Stimulated activated CD4-positive, alpha-beta T cell treated with anti-CD3 and anti-CD28 coated beads, Interleukin-4, amount 100 ng/mL, for 1 hour (primary cell): ENCODE measurements at regions not wholly inside any gene's neighbourhood (a gene's known extent, or its start where the extent isn't known, plus 50 kb on each side); places are given as distances from the start of the nearest gene placed in this dataset.

Source experiments
- DNase-seq: peaks from one replicate; pipeline ENCODE4 v3.0.0-alpha.2; 2020

DNA sequence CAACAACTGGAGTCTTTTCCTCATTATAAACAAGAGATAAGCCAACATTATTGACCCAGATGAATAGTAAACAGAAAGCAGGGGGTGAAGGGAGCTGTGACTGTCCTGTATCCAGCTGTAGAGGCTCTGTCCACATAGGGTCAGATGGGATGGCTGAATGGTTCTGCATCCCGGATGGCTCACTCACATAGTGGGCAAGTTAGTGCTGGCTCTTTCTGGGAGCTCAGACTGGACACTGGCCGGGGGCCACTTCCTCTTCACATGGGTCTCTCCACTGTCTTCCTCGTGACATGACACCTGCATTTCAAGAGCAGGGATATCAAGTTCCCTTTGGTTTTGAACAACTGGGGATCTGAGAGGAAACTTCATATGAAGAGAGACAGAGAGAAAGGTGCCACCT, 969.6 kb upstream of the TMEM132C start:
- DNase-seq, result no peak

DNA sequence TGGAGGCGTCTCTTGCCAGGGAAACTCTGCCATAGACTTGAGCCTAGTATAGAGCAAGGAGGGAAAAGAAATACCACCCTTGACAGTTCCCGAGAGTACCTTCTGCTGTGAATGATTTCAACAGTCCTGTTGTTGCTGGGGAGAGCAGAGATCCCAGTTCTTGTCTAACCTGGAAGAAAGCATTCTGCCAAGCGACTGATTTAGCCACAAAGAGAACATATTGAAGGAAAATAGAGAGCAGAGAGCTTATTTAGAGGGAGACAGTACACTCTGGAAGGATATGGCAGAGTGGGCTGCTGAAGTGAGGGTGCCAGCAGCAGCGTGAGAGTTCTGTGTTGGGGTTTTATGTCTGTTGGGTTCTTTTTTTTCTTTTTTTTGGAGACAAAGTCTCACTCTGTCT, 966.9 kb upstream of the TMEM132C start:
- DNase-seq, result no peak

DNA sequence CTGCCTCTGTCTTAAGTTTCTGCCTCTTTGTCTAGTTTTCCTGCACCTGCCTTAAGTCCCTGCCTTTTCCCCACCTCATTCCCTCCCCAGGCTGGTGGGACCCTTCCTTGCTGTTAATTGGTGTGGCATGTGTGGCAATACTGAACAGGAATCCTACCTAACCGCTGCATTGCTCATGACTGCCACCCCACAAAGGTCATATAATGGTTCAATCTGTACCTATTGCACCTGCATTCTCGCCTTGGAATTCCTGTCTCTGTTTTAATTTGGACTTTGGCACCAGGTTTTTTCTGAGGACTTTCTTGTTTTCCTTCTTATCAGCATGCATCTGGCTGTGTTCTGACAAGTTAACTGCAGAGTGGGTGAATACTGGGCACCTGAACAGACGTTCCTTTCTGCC, 966.2 kb upstream of the TMEM132C start:
- no peak for DNase-seq

DNA sequence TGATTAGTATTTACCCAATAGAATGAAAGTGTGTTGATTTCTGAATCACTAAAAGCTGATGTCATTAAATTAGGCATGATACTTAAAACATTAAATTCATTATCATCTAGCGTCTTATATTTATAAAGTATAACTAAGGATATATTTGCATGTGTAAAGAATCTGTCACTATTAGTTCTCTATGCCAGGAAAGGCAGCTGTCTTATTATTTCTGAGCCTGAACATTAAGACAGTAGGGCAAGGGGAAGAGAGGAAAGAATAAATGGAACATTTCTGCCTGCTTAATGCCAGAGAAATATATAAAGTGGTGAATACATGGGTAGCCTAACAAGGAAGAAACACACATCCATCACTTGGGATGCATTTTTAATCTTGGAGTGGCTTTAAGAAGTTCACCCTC, 965.1 kb upstream of the TMEM132C start:
- no peak for DNase-seq

DNA sequence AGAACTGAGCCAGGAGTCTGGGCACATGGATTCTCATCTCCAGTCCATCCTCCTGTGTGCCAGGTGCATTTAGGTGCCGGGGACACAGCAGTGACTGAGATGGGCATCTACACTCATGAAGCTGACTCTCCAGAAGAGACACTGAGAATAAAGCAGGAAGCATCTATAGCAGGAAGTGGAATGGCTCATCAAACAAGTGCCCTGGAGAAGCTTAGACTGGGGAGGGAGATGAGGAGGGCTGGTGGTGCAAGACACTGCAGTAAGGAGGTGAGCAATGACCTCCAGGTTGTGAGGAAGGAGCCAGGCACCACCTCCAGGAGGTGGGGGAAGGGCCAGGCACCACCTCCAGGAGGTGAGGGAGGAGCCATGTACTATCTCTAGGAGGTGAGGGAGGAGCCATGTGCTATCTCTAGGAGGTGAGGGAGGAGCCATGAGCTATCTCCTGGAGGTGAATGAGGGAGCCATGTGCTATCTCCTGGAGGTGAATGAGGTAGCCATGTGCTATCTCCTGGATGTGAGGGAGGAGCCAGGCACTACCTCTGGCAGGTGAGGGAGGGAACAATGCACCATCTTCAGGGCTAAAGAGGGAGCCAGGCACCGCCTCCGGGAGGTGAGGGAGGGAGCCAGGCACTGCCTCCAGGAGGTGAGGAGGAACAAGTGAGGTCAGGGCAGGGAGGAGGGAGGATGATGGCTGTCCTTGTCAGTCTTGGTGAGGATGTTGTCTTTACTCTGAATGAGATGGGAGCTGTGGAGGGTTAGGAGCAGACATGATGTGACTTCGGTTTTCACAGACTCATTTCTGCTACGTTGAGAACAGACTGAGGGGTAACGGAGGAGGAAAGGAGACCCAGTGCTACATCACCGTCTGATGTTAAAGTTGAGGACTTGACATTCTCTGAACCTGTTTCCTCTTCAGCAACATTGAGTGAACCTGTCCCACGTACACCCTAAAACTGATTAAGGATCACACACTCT, 961.9 kb upstream of the TMEM132C start:
- no peak for DNase-seq

DNA sequence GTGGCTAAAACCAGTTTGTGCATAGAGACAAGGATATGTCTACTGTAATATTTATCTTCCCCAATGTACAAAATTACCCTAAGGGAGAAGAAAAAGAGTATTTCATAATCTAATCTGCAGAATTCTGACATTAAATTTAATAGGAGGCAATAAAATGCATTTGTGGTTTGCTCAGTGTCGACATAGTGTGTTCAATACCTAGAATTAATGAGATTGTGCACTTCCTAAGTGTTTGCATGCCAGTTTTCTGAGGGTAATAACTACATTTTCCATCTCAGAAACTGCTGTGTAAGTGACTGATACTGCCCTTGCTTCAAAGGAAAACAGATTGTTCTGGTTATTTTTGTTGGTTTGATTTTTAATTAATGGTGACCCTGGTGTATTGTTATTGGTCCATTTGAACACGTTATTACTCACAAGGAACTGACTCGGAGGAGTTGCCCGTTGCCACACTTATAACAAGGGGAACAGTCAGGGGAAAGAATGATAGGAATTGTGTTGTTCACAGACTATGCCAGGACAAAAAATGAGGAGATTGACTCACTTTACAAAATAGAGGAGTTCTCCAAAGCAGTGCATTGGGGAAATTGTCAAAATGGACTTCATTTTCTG, 960.3 kb upstream of the TMEM132C start:
- DNase-seq, result no peak

DNA sequence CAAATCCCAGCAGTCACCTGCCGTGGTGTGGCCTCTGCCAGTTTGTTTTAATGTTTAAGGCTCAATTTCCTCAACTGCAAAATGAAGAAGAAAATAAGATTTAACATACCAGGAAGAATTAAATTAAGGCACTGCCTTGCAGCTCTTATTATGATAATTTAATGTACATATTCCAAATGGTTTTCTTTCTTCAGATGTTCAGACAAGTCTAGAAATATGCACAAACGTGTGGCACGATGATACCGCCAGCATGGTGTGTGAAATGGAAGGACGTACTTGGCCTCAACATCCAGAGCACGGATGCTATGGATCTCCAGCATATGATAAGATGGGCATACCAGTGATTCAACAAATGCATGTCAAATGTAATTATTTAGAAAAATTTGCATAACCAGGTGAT, 959.4 kb upstream of the TMEM132C start:
- DNase-seq, result no peak

DNA sequence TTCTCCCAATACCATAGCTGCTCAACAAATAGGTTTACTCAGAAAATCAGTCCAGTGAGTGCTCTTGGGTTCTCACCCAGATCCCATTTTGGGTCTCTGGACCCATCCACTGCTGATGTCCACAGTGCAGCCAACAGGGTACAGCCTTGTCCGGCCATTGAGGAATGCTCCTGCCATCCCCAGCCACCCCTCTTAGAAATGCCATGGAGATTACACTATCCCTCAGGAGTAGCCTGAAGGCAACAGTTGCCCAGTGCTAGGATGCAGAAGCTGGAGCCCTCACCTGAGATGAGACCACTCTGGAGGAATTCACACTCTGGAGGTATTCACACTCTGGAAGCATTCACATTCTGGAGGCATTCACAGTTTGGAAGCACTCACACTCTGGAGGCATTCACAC, 958.8 kb upstream of the TMEM132C start:
- DNase-seq, result no peak

DNA sequence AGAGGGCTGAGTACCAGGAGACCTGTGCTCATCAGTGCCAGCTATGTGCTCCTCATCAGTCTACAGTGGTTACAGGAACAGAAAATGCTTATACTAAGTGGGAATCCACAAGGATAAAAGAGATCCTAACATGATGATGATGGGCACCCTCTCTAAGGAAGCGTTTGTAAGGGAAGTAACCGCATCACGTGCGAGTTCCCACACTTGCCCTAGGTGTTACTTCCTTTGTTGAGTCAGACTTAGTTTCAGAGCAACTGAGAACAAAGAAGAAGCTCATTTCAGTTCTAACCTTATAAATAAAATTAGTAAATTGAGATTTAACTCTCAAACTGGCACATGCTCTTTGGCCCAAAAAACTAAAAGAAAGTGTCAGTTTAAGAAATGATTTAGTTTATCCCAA, 956.4 kb upstream of the TMEM132C start:
- DNase-seq, result no peak

DNA sequence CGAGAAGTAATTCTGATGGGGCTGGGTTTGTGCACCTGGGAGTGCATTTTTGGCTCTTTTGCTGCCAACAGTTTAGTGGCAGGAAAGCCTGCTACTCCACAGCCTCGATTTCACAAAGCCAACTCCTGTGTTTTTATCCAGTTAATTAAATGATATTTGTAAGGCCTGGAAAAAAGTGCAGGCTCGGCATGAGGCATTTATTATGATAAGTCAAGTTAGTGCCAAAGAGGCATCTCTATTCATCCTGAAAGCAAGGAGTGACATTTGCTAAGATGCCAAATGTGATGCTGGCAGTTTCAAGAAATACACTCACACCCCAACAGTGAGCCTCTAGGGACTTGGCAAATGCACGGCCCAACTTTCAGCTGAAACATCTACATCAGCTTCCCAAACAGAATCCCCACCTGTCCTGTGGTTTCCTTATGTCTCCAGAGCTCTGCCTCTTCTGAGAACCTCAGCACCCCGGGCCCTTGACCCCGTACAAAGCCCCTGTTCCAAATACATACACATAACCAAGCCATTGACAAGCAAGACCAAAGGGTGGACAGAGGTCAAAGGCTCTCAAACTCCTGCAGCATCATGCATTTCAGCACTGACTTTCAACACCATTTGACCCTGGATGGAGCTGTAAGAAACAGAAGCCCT, 955.1 kb upstream of the TMEM132C start:
- no peak for DNase-seq

DNA sequence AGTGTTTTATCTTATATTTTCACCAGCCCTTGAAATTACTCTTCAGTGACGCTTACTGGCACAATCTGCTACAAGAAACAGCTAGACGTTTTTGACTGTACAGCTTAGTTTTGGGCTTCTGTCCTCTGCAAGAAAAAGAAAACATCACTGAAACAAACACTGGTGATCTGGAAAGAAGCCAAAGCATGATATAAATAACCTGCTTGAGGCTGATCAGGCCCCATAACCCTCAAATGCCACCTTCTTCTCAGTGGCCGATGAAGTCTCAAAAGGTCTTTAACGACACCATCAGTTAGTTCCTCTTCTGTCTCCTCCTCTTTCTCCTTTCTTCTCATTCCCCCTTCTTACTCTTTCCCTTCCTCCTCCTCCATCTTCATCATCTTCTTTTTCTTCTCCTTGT, 942.3 kb upstream of the TMEM132C start:
- DNase-seq, result no peak

DNA sequence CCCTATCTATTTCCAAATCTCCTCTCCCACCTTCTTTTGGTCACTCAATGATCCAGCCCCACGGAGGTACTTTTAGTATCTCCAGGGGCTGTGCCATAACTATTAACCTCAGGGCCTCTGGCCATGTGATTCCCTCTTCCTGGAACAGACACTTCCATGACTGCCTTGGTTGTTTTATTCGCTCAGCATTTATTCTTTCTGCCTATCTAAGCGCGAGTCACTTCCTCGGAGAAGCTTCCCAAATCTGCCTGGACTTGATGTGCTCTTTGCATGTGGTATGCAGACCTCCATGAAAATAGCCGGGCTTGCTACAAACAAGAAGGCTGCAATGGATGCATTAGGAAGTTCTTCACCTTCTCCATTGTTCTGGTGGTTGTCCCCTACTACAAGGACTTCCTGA, 939.0 kb upstream of the TMEM132C start:
- no peak for DNase-seq

DNA sequence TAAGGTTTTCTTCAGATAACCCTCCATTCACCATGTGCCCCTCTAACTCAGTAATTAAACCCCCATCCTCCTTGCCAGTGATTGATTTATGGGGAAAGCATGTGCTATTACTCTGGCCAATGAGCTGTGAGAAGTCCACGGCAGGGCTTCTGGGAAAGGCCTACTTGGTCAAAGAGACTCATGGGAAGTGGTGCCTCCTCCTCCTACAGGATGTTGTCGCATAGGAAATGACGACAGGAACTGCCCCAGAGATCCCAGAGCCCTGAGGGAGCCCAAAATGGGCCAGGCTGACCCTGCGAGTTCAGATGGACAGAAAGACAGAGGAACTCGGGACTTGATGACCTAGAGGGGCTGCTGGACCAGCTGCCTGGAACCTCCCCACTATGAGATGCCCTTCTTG, 938.1 kb upstream of the TMEM132C start:
- no peak for DNase-seq

DNA sequence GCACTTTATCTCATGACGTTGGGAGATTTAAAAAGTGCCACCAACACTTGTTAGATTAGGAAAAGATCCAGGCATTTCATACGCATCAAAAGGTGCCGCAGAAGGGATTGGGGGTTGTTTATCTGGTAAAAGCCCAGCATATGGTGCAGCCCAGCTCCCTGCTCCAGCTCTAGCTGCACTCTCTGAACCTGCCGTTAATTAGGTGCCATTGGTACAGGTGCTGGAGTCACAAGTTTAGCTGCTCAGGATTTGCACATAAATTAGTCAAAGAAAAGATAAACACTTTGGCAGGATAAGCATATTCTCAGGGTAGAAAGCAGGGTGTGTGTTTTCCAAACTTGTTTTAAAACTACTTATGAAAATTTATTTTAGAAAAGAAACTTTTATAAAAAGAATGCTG, 932.6 kb upstream of the TMEM132C start:
- DNase-seq, result no peak

DNA sequence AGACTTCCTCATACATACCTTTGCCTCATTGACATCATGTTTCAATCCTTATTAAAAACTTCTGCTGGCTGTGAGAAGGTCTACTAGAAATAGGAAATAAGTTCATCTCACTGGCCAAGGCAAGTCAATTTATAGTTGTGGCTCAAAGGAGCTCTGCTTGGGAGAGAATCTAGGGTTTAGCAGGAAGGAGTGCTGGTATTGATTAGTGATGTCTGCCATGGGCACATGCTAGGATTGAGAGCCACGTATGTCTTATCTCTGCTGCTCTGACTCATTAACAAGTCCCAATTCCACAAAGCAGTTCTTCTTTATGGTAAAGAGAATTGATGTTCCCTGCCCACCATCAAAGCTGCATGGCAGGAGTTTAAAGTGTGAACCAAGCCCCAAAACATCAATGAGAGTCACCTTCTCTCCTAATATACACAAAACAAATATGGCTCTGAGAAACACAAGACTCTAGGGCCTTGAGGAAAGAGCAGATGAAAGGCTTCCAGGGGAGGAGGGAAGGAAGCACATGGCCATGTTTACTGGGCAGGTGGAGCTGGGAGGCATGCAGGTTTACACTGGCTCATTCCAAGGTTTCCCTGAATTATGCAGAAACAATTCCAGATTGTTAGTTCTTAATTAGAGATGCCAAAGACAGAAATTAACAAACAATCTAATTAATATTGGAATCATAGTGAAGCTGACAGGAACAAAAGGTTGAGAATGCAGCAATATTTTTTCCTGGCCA, 931.9 kb upstream of the TMEM132C start:
- DNase-seq, result no peak

DNA sequence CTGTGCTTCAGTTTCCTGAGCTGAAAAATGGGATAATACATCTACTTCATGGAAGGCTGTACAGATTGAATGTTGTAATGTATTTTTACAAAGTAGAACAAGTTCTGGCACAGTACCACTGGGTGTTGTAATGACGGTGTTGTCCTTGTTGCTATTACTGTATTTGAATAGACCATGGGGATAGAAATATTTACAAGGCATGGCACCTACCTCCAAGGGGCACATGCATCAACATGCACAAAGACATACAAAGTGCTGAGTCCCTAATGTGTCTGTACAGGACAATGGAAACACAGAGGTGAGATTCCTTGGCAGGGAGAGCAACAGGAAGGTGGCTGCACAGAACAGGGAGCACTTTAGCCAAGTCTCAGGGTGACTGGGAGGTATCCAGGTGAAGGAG, 930.6 kb upstream of the TMEM132C start:
- no peak for DNase-seq

DNA sequence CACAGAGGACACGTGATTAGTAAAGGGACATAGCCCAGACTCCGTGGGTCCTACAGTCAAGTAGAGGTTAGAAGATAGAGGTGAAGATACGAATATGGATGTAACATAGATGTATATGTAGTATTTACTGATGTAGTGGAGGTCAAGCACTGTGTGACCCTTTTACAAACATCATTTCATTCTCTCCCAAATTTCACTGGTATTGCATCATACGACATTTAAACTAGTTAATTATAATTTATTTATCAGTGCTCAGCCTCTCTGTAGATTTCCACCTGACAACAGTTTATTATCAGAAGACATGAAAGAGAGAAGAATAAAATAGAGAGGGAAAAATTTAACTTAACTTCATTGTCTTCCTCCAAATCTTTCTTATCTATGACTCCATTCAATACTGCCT, 927.9 kb upstream of the TMEM132C start:
- DNase-seq, result no peak

DNA sequence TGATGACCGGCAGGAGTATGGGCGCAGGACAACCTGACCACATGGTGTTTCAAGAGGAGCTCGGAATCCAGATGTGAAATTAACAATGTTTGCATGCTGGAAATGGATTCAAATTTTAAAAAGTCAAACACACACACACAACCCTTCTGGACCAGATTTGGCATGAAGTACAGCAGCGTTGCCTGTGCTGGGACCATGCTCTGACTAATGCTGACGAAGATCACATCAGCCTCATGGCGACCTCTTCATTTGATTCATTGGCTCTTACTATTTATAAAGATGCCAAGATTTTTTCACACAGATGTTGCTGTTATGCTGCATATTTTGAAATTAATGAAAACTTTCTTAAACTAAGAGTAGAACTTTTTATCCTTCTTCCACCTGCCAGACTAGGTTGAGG, 926.6 kb upstream of the TMEM132C start:
- DNase-seq, result no peak

DNA sequence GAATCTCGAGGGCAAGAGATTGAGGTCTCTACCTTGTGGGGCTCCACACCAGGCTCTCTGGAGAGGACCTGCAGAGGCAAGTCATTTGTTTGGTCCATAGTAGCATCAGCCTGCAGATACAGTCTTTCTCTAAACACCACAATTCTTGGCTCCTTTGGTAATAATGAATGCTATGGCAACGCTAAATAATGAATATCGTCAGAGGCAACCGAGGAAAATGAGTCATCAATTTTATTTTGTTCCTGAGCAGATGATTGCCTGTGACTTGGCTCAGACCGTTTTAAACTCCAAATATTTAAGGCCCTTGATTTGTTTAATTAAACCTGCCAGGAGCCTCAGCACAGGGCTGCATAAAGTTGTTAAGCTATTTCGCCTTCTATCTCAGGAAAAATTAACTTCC, 924.1 kb upstream of the TMEM132C start:
- no peak for DNase-seq

DNA sequence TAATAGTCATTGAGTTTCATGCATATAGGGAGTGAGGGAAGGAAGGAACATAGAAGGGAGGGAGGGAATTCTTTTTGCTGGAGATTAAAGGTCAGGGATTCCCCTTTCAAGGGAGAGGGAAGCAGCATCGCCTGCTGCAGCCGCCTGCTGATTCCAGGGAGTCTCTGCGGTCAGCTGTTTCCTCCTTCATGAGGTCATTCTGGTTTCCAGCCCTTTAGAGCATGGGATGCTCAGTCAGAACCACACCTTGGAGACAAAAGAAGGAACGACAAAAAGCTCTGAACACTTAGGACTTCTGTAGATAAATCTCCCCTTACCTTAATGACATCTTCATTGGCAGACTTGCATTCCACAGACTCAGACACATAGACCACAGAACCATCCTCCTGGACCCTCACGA, 923.0 kb upstream of the TMEM132C start:
- DNase-seq, result no peak

DNA sequence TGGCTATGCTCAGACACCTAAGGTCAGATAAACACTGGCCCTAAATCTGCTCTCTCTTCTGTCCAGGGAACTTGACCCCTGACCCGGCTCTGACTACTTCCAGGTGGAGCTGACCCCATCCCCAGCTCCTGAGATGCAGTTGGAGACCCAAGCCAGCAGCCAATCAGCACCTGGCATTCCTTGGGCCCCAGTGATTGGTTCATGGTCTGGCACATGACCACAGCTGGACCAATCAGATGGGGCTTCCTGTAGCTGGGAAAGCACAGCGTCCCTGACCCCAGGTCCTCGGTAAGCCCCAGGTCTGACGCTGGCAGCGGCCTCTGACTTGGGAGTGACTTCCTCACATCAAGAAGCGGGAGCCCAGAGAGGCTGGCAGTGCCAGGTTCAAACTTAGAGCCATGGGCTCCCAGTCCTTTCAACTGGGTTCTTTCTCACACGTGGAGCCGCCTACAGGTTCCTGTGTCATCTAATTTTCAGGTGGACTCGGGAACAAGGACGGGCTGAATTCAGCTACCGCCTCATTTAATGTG, 915.4 kb upstream of the TMEM132C start:
- no peak for DNase-seq

DNA sequence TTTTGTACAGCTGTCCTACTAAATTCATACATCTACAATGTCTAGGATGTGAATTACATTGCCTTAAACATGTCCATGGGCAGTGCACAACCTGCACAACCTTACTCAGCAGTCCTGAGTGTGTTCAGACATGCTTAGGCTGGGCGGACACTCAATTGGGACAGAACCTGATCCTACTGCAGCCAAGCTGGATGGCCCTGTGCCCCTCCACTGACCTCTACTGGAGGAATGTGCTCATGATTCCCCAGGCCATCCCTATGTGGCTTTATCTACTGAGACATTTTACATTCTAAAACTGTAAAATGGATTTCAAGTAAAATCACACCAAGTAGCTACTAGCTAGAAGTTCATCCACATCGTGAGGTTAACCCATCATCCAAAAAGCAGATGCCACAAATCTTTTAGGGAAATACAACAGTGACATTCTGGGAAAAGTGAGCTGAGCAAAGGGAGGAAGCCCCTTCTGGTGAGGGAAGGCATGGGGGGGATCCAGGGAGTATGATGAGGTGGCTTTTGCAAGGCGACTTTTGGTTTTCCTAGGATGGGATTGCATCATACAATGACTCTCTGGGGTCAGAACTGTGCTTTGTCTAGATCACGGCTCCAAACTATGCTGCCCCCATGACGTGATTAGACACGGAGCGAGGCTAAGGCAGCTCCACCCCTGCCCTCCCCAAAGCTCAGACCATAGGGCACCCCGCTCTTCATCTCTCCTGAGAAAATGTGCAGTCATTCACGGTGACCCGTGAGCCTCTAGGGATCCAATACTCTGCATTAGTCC, 911.7 kb upstream of the TMEM132C start:
- no peak for DNase-seq
